Smooth muscle cell (in vitro differentiated cells): ENCODE measurements at regions not wholly inside any gene's neighbourhood (a gene's known extent, or its start where the extent isn't known, plus 50 kb on each side); places are given as distances from the start of the nearest gene placed in this dataset.

Experiments used
- DNase-seq: peaks from one replicate; lab custom pipeline; 2025; ENCODE audit not compliant: unreplicated experiment; lab: John Stamatoyannopoulos, UW
- H2AFZ ChIP-seq: fragments of 200-600 bp; sonication (generic); 2 replicates; pipeline ENCODE4 v1.6.0; 2016; ENCODE audit warnings: antibody characterized with exemption, low read depth, mild to moderate bottlenecking
- H3F3A ChIP-seq: fragments of 200-600 bp; sonication (generic); 2 replicates; pipeline ENCODE4 v1.6.0; 2017; ENCODE audit warnings: antibody characterized with exemption, low read depth
- H3K27ac ChIP-seq: fragments of 200-600 bp; sonication (generic); 2 replicates; pipeline ENCODE4 v1.5.1; 2016; ENCODE audit warnings: low read depth, mild to moderate bottlenecking
- H3K27me3 ChIP-seq: fragments of 200-600 bp; sonication (generic); 2 replicates; pipeline ENCODE4 v1.6.1; 2016; ENCODE audit warnings: low read depth, mild to moderate bottlenecking
- H3K36me3 ChIP-seq: fragments of 200-600 bp; sonication (generic); 2 replicates; pipeline ENCODE4 v1.5.1; 2016; ENCODE audit warnings: low read depth
- H3K4me1 ChIP-seq: fragments of 200-600 bp; sonication (generic); 2 replicates; pipeline ENCODE4 v1.5.1; 2016; ENCODE audit warnings: low read depth
- H3K4me2 ChIP-seq: fragments of 200-600 bp; sonication (generic); 2 replicates; pipeline ENCODE4 v1.6.0; 2016; ENCODE audit warnings: mild to moderate bottlenecking
- H3K4me3 ChIP-seq: fragments of 200-600 bp; sonication (generic); 2 replicates; pipeline ENCODE4 v1.5.1; 2016; ENCODE audit warnings: mild to moderate bottlenecking
- H3K79me2 ChIP-seq: fragments of 200-600 bp; sonication (generic); 2 replicates; pipeline ENCODE4 v1.6.0; 2016; ENCODE audit warnings: low read depth, mild to moderate bottlenecking
- H3K9ac ChIP-seq: fragments of 200-600 bp; sonication (generic); 2 replicates; pipeline ENCODE4 v1.6.0; 2016; ENCODE audit warnings: low read depth
- H3K9me3 ChIP-seq: fragments of 200-600 bp; sonication (generic); replicated peaks from 2 replicates; pipeline ENCODE4 v1.5.1; 2016; ENCODE audit warnings: low read depth
- H4K20me1 ChIP-seq: fragments of 200-600 bp; sonication (generic); 2 replicates; pipeline ENCODE4 v1.6.0; 2016; ENCODE audit warnings: low read depth
- WGBS: methylation state at CpG from one replicate; pipeline ENCODE4 v1.1.7; 2016; ENCODE audit warnings: low lambda C conversion rate; 5-methylcytosine and 5-hydroxymethylcytosine counted together
- TF ChIP-seq, protein P1 (sequence below): fragments of 200-600 bp; sonication (generic); IDR thresholded peaks from 2 replicates; pipeline ENCODE4 v1.5.1; 2017; ENCODE audit warnings: borderline replicate concordance, mild to moderate bottlenecking, antibody characterized with exemption; ENCODE audit not compliant: insufficient read depth, poor library complexity, severe bottlenecking

DNA sequence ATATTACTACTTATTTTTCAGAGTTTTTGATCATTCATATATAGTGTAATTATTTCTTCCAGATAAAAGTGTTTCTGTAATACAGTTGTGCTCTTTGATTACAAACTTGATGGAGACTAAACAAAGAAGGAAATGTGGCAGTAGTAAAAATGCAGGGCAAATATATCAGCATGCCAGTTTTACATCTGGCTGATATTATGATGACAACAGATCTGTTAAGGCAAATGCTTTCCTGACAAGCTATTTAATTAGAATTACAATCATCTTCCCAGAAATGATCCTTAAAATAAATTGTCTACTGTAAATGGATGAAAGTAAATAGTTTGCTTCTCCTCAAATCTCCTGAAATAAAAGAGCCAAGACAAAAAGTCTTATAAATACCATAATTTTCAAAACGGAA lies 1659.8 kb downstream of the BRINP3 start:
- no peak overlapping the region for H3K4me2 ChIP-seq
- H4K20me1 ChIP-seq, result no peaks in the 10 kb centered on the region
- no peaks in the 10 kb centered on the region for H3K4me1 ChIP-seq
- no peak overlapping the region for H3K9ac ChIP-seq
- TF ChIP-seq, protein P1, sequence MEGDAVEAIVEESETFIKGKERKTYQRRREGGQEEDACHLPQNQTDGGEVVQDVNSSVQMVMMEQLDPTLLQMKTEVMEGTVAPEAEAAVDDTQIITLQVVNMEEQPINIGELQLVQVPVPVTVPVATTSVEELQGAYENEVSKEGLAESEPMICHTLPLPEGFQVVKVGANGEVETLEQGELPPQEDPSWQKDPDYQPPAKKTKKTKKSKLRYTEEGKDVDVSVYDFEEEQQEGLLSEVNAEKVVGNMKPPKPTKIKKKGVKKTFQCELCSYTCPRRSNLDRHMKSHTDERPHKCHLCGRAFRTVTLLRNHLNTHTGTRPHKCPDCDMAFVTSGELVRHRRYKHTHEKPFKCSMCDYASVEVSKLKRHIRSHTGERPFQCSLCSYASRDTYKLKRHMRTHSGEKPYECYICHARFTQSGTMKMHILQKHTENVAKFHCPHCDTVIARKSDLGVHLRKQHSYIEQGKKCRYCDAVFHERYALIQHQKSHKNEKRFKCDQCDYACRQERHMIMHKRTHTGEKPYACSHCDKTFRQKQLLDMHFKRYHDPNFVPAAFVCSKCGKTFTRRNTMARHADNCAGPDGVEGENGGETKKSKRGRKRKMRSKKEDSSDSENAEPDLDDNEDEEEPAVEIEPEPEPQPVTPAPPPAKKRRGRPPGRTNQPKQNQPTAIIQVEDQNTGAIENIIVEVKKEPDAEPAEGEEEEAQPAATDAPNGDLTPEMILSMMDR, result no peak
- H3F3A ChIP-seq, result no peaks in the 10 kb centered on the region
- H2AFZ ChIP-seq, result no peak overlapping the region
- H3K4me3 ChIP-seq, result no peak overlapping the region
- no peaks in the 10 kb centered on the region for H3K9me3 ChIP-seq
- no peaks in the 10 kb centered on the region for H3K27me3 ChIP-seq
- no peaks in the 10 kb centered on the region for H3K36me3 ChIP-seq
- no peaks in the 10 kb centered on the region for H3K79me2 ChIP-seq
- 54% methylated on average over 1 of the region's 1 CpG for WGBS
- DNase-seq, result no peak
- no peak overlapping the region for H3K27ac ChIP-seq

DNA sequence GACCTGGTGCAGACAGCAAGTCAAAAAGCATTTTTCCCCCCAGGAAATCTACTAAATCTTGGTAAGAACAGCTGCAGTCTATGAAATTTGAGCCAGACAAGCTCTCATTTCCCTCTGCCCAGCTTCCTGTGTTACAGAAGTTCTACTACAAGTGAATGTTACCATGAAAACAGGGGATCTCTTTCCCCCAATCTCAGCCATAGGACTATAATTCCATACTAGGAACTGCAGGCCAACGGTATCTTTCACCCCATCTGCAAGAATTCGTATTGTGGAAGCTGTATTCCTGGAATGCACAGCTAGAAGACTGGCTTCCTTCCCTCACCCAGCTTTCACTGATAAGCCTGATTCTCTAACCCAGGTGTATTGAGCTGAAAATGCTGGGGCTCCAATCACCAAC lies 1655.4 kb downstream of the BRINP3 start:
- no peaks in the 10 kb centered on the region for H3K27me3 ChIP-seq

DNA sequence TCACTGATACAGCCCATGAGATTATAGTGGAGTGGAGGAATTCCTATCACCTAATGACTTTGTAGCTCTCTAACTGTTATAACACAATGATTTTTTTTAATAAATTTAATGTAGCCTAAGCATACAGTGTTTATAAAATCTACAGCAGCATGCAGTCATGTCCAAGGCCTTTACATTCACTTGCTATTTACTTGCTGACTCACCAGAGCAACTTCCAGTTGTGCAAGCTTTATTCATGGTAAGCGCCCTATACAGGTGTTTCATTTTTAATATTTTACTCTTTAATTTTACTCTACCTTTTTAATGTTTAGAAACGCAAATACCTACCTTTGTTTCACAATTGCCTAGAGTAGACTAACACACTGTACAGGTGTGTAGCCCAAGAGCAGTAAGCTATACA lies 1652.2 kb downstream of the BRINP3 start:
- Histone ChIP-seq H3K27me3 (no peaks in the 10 kb centered on the region), H3K36me3 (no peaks in the 10 kb centered on the region), H3K9me3 (no peaks in the 10 kb centered on the region), H3F3A (no peaks in the 10 kb centered on the region), H3K4me3 (no peak overlapping the region), H3K4me1 (no peaks in the 10 kb centered on the region), H3K9ac (no peak overlapping the region), H3K27ac (no peak overlapping the region), H2AFZ (no peak overlapping the region), H3K4me2 (no peak overlapping the region), H4K20me1 (no peaks in the 10 kb centered on the region), H3K79me2 (no peaks in the 10 kb centered on the region)
- DNase-seq, result no peak
- TF ChIP-seq, protein P1, result no peak
- 77% methylated on average over 2 of the region's 2 CpGs for WGBS

More for the DNA sequence above, 1655.4 kb downstream of the BRINP3 start:
- Histone ChIP-seq H3K9ac (no peak overlapping the region), H4K20me1 (no peaks in the 10 kb centered on the region), H3K27ac (no peak overlapping the region), H3K4me1 (no peaks in the 10 kb centered on the region), H3K36me3 (no peaks in the 10 kb centered on the region), H3K9me3 (no peaks in the 10 kb centered on the region), H3K79me2 (no peaks in the 10 kb centered on the region), H3K4me3 (no peak overlapping the region), H2AFZ (peak overlapping the region; percentile 64), H3K4me2 (no peak overlapping the region), H3F3A (no peaks in the 10 kb centered on the region)
- TF ChIP-seq, protein P1, result no peak
- DNase-seq, result no peak
- WGBS, result 56% methylated on average over 2 of the region's 2 CpGs

DNA sequence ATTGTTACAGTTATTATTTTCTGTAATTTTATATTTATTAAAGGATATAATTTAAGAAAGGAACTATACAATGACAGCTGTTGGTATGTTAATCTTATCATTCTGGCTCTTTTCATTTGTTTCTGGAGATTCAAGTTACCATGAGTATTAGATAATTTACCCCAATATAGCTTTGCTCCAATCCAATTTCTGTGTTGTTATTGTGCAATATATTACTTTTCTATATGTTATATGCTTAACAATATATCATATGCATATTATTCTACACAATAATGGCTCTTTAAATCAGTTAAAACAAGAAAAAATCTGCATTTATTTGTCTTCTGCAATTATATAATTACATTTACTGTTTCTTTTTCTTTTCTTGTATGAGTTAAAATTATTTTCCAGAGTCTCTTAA lies 1650.9 kb downstream of the BRINP3 start:
- Histone ChIP-seq H4K20me1 (no peaks in the 10 kb centered on the region), H3K9me3 (no peaks in the 10 kb centered on the region), H3K9ac (no peak overlapping the region), H3K27me3 (no peaks in the 10 kb centered on the region), H3K79me2 (no peaks in the 10 kb centered on the region), H3K36me3 (no peaks in the 10 kb centered on the region), H3K4me2 (no peak overlapping the region), H3K4me1 (no peaks in the 10 kb centered on the region), H3K4me3 (no peak overlapping the region), H3K27ac (no peak overlapping the region), H2AFZ (no peak overlapping the region), H3F3A (no peaks in the 10 kb centered on the region)
- TF ChIP-seq, protein P1, result no peak
- no peak for DNase-seq
